HG03432 (cell line): ENCODE measurements at regions not wholly inside any gene's neighbourhood (a gene's known extent, or its start where the extent isn't known, plus 50 kb on each side); places are given as distances from the start of the nearest gene placed in this dataset.
"Not testable (repeated sequence)": the region's sequence is repeated elsewhere in the genome, so short reads cannot be mapped to it uniquely, and the experiment has no call there.

Source experiments
- ATAC-seq: cut with Tn5 transposase; IDR thresholded peaks from one replicate; pipeline ENCODE4 v1.9.1; 2021; ENCODE audit warnings: mild to moderate bottlenecking, moderate library complexity; ENCODE audit not compliant: unreplicated experiment

DNA sequence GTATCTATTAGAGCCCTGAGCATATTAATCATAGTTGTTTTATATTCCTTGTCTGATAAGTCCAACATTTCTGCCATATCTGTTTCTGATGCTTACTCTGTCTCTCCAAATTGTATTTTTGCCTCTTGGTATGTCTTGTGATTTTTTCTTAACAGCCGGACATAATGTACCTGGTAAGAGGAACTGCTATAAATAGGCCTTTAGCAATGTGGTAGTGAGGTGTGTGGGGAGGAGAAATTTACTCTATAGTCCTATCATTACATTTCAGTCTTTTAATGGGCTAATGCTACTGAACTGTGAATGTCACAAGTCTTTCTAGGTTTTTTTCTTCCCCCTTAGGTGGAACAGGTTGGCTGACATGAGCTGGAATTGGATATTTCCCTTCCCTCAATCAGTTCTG lies 176.1 kb upstream of the FGF10 start:
- ATAC-seq: no peak

DNA sequence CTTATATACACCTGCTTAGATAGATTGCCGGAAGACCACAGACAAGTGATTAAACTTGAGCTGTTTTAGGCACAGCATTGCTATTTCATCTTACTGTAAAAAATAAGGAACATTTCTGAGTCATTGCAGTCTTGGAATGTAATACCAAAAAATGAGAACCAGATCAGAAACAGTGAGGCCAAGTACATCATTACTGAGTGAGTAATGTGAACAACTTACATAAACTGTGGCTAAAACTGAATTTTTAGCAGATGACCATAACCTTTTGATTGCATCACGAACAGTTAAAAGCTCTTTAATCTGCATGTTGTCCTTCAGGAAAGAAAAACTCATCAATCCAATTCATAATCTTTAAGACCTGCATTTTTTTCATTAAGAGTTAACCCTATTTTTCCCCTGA lies 157.1 kb upstream of the FGF10 start:
- ATAC-seq: no peak

DNA sequence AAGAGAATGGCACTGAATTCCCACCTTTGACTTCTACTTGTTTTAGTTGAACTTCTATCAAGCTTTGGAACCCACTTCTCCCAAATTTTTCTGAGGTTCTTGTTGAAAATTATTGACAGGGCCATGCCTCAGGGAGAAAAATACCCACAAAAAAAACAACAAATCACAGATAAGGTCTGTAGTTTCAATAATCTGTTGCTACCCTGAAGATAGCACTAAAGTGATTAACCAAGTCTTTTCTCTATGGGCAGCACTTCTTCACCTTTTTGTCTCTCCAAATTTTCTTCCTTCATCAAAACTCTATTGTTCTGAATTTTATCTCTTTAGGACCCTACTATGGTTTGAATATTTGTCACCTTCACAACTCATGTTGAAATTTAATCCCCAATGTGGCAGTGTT lies 154.3 kb upstream of the FGF10 start:
- ATAC-seq: no peak

DNA sequence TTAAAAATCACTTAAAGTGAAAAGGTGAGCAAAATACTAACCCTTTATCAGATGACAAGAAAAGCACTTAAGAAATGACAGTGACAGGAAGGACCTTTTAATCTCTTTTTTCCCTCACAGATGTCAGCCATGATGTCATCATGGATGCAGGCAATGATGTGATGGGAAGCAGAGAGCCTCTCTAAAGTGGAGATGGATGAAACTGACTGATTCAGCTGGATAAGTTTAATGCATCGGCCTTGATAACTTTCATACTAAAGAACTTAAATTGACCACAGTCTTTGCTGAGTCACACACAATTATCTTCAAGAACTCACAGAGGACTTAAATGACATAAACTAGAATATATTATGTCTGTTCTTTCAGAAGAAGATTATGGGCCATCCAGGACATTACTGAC lies 153.2 kb upstream of the FGF10 start:
- no peak for ATAC-seq

DNA sequence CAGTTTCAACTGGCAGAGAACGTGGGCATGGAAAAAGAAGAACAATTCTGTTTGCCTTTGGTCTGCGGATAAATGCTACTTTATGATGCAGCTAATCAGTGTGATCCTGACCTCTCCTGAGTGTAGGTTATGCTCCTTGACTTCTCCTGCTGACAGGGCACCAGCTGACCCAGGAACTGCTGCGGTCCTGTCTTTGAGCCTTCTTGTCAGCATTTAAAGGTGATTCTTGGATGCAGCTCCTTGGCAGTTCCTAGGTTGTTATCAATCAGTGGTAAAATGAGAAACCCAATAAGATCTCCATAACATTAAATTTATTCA lies 150.3 kb upstream of the FGF10 start:
- ATAC-seq: no peak

DNA sequence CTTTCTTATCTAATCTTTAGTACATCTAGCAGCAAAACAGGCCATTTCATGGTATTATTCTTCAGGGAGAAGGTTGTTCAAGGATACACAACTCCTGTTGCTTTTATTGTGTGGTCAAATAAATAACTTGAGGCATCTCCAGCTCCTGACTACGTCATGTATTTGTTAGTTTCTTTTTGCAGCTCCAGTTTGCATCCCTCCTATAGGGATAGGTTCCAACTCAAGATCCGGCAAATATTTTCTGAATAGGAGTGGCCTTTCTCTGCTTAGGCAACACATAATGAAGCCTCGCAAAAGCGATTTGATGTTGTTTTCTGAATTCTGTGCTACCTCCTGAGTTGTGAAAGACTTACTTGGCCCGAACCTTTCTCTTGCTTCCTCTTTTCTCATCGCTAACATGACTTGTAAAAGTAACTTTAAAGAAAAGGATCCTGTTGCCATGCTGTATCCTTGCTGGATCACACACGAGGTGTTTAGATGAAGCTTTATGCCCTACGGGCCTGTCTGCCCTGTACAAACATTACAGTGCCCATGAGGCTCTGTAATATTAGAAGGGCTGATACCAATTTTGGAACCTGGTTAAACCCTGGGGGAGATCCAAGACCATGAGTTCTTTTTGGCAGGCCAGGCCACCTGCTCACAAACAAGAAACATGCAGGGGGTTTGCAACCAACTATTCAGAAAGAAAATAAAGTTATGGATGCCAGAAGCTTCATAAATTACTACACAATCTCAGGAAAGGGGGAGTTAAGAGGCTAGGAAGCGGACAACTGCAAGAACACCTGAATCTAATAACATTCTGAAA lies 149.8 kb upstream of the FGF10 start:
- ATAC-seq: no peak

DNA sequence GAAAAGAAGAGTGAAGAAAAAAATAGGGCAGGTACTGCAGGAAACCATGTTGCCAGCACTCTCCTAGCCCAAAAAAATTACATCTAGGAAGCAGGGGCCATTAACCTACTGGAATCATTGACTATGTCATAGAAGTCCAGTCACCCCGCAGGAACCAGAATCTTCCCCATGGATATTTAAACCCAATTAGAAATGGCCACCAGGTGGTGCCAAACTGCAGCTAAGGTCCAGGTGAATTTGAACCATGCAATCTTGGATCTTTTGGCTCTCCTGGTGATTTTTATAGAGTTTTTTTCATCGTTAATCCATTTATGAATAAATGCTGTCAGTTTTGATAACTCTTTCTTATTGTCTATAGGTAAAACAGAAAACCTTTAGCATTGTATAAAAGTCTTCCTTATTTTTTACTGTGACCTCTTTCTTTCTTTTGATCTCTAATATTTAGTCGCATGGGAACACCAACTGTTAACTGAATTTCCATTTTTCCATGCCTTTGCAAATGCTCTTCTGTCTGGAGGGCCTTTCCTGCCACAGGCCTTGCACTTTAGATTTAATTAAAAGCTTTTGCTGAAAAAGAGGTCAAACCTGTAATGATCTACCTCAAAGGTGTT lies 147.5 kb upstream of the FGF10 start:
- ATAC-seq: peak; percentile 68

DNA sequence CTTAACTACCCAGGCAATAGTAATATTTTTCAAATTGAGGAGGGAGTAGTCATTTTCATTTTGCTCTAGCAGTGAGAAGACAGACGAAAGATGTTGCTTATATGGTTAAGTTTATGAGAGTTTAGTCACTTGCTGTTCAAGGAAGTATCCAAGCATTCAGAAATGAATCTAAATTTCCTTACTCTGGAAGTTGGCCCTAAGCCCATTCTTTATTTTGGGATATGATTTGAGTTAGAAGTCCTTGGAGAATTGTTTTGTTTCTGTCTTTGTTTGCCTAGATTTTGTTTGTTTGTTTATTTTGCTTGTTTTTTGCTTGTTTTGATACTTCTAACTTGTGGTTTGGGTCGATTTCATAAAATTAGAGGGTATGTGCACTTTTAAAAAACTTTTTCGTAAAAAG lies 146.4 kb upstream of the FGF10 start:
- no peak for ATAC-seq

DNA sequence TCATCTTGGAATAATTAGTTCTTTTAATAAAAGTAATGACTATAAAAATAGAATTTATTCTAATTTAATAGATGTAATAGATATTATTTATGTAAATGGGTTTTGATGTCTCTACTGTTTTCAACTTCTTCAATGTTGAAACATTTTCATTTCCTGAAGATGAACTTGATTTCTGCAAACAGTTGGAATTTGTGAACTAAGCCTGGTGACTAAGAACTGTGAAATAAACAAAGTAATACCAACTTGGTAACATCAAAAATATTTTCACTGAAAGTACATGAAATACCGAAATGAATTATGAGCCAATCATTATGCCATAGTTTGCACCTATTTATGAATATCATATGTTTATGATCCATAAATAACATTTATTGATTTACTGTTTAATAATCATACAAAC lies 143.8 kb upstream of the FGF10 start:
- ATAC-seq: no peak

DNA sequence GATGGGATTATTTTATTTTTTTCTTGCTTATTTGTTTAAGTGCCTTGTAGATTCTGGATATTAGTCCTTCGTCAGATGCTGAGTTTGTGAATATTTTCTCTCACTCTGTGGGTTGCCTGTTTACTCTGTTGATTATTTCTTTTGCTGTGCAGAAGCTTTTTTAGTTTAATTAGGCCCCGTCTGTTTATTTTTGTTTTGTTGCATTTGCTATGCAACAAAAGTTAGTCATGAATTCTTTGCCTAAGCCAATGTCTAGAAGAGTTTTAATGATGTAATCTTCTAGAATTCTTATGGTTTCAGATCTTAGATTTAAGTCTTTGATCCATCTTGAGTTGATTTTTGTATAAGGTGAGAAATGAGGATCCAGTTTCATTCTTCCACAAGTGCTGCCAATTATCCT lies 142.5 kb upstream of the FGF10 start:
- ATAC-seq: not testable (repeated sequence)

DNA sequence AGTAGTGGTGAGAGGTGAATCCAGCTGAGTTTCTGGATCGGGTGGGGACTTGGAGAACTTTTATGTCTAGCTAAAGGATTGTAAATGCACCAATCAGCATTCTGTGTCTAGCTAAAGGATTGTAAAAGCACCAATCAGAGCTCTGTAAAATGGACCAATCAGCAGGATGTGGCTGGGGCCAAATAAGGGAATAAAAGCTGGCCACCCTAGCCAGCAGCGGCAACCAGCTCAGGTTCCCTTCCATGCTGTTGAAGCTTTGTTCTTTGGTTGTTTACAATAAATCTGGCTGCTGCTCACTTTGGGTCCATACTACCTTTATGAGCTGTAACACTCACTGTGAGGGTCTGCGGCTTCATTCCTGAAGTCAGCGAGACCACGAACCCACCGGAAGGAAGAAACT lies 141.6 kb upstream of the FGF10 start:
- ATAC-seq: not testable (repeated sequence)

DNA sequence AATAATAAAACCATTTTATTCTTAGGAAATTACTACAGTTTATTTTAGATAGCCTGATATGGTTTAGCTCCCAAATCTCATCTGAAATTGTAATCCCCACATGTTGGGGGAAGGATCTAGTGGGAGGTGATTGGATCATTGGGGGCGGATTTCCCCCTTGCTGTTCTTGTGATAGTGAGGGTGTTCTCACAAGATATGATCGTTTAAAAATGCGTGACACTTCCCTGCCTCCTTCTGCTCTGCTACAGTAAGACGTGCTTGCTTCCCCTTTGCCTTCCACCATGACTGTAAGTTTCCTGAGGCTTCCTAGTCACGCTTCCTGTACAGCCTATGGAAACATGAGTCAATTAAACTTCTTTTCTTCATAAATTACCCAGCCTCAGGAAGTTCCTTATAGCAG lies 122.4 kb upstream of the FGF10 start:
- ATAC-seq: no peak

DNA sequence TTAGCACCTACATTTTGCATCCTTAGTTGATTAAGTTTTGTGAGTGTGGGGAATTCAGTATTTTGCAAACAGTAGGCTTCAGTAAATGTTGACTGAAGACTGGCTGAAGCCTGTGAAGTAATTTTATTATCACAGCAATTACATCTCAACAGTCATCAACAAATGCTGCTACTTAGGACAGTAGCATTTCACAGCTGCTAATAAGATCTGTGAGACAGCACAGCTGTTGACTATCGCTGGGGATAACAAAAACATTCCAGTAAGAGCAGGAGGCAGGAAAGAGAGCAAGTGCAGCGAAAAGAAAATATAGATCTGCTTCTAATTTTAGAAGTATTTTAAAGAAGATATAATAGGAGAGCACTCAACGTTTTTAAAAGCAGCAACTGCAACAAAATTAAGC lies 117.3 kb upstream of the FGF10 start:
- no peak for ATAC-seq

DNA sequence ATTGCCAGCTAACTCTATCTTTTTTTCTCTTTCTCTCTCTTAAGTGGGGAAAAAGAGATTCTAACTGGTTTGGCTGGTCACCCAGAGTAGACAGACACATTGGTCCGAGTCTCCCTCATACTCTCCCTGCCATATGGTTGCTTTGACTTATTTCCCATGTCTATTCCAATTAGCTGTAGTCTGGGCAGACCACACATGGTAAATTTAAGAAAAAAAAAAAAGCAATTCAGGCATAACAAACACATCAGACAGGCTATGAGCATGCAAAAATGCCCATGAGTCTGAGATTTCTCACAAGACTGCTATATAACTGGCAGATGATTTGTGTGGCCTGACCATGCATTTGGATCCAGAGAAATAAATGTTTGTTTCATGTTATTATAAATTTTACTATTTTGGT lies 110.2 kb upstream of the FGF10 start:
- no peak for ATAC-seq

DNA sequence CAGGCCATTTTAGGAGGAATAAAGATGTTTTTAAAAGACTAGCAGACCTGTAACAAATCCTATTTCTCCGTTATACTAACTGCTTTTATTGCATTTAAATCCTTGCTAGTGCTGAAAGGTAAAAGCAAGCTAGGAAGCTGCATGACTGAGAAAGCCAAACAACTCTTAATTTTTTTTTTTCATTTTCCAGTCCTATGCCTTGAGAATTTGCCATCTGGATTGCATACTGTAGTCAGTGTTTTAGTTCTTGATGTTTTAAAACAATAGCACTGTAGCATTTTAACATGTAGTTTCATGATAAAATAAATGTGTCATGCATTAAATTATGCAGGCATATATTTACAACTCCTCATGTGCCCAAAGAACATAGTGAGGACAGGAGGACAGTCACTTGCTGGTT lies 108.4 kb upstream of the FGF10 start:
- ATAC-seq: no peak

DNA sequence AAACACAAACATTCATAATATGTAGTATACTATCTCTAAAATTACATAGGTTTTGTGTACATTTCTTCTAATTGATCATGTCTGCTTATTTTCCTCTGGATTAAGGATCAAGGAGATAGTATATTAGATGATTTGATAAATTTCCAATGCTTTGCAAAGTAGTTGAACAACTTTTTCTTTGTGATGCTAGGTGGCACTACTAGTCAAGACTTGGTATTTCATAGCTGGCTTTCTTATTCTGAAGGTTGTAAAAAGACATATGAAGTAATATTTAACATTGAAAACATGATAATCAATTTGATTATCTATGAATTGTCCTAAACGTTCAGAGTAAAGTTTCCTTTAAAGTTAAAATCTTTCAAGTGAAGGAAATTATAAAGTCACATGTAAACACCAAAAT lies 106.1 kb upstream of the FGF10 start:
- no peak for ATAC-seq

DNA sequence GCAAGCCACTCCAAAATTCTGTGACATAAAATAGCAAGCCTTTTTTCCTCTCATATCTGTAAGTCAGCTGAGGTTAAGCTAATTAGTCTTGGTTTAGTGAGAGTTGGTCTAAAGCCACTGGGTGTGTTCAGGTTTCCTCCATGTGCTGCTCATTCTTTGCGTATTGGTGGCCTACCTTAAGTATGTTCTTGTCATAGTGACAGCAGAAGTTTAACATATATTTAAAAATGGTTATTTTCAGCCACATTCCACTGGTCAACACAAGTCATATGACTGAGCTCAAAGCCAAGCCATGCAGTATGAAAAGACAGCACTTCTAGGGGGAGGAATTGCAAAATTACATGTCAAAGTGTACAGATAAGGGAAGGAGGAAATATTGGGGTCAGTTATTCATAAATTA lies 100.5 kb upstream of the FGF10 start:
- no peak for ATAC-seq

DNA sequence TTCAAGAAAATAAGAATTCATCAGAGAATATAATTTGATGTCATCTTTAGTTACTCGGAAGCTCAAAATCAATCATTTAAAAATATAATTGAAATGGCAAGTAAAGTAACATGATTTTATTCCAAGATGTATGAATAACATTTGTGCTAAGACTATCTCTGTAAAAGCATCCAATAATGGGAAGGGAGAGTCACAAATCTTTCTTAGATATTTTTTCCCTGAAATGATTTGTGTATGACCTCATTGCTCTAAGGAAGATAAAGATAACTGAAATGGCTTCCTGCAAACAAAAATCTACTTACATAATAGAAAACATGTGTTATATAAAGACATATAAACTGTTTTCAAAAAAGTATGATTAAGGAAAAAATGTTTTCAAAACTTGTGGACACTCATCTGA lies 97.4 kb upstream of the FGF10 start:
- ATAC-seq: no peak

DNA sequence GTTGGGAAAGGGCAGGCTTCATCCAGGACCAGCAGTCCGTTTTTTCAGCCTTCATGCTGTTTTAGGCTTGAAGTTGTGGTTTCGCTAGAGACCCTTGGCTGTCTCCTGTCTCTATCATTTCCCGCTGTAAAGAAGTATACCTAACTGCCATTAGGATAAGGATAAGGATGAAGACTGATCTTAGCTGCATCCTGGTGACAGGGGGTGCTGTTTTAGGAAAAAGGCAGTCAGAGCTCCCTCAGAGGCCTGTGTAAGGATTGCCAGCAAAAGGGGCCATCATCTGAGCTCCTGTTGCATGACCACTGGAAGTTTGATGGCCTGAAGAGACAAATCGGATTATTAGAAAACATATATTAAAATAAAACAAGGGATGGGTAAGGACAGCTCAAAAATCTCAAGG lies 64.8 kb upstream of the FGF10 start:
- no peak for ATAC-seq

DNA sequence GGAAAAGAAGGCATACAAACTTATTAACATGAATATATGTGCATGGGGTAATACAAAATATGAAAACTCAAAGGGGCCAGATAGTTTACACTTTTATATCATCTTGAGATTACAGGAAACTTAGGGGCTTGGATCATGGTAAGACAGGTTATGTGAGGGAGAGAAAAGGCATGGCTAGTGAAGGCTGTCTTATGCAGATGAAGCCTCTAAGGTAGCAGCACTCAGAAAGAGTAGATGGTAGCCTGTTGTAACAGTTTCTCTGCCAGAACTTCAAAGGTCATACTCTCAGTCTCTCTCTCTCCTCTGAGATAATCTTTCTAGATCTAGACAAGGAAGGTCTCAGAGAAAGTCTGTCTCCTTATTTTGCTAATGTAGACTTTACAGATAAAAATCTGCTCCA lies 57.2 kb upstream of the FGF10 start:
- no peak for ATAC-seq

DNA sequence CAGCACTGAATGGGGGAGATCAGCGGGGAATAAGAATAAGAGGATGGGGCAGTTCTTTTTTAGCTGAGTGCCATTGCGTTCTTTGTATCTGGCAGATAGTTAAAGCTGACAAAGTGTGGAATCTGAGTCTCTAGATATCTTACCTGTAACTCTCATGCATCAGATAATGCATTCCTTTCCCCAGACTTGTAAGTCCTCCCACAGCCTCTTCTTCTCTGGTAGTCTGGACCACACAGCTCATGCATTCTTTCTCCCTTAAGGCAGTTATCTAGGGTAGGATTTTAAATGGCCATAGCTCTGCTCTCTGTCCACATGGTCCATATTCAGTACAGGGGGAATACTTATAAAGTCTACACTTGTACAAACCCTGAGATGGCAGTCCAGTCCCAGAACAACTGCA lies 54.0 kb upstream of the FGF10 start:
- ATAC-seq: no peak

DNA sequence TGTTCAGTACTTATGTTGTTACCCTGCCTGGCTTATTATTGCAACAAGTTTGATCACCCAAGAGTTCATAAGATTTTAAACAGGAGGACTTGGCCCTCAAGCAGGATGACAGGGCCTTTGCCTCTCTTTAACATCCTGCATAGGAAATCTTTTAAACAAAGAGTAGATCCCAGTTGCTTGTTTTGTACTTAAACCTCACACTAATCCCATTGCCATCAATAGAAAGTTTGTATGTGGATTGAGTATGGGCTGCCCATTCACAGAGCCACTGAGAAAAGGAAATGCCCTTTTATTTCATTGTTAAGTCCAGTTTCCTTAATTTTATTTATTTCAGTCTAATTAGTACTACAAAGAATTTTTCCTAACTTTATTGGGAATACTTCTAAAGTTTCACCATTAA lies 52.2 kb upstream of the FGF10 start:
- no peak for ATAC-seq

DNA sequence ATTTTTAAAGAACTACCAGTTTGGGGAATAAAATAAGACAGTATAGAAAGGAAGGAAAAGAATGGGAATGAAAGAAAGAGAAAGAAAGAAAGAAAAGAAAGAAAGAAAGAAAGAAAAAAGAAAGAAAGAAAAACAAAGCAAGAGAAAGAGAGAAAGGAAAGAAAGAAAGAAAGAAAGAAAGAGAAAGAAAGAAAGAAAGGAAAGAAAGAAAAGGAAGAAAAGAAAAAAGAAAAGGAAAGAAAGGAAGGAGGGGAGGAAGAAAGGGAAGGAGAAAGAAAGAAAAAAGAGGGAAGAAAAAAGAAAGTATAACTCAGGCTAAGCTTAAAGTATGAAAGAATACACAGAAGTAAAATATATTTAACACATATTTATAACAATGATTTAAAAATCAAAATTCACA lies 51.0 kb upstream of the FGF10 start:
- no peak for ATAC-seq
